Trophoblast cell (in vitro differentiated cells and primary cell): ENCODE measurements at regions not wholly inside any gene's neighbourhood (a gene's known extent, or its start where the extent isn't known, plus 50 kb on each side); places are given as distances from the start of the nearest gene placed in this dataset.

Experiments used
- DNase-seq, 2 donors: peaks; one replicate each; pipeline ENCODE4 v3.0.0-alpha.2; 2016
- H2AFZ ChIP-seq: 2 replicates; pipeline ENCODE4 v1.6.1; 2013; ENCODE audit warnings: low read length, moderate library complexity, mild to moderate bottlenecking; ENCODE audit not compliant: insufficient read depth, poor library complexity
- H2AK5ac ChIP-seq: 2 replicates; pipeline ENCODE4 v1.6.1; 2013; ENCODE audit warnings: mild to moderate bottlenecking, low read length
- H2BK120ac ChIP-seq: 2 replicates; pipeline ENCODE4 v1.6.1; 2013; ENCODE audit warnings: low read length, mild to moderate bottlenecking, moderate library complexity; ENCODE audit not compliant: insufficient read depth, poor library complexity
- H2BK12ac ChIP-seq: 2 replicates; pipeline ENCODE4 v1.6.1; 2013; ENCODE audit warnings: mild to moderate bottlenecking, low read length, moderate library complexity
- H2BK5ac ChIP-seq: 2 replicates; pipeline ENCODE4 v1.6.1; 2013; ENCODE audit warnings: low read length, low read depth, moderate library complexity, mild to moderate bottlenecking; ENCODE audit not compliant: poor library complexity
- H3K14ac ChIP-seq: 2 replicates; pipeline ENCODE4 v1.6.1; 2013; ENCODE audit warnings: mild to moderate bottlenecking, low read length
- H3K18ac ChIP-seq: 2 replicates; pipeline ENCODE4 v1.6.1; 2013; ENCODE audit warnings: mild to moderate bottlenecking, low read length
- H3K23ac ChIP-seq: 2 replicates; pipeline ENCODE4 v1.6.1; 2013; ENCODE audit warnings: low read length
- H3K27ac ChIP-seq: 2 replicates; pipeline ENCODE4 v1.5.1; 2013; ENCODE audit warnings: low read depth, mild to moderate bottlenecking, inconsistent platforms, low read length, moderate library complexity
- H3K27me3 ChIP-seq: 2 replicates; pipeline ENCODE4 v1.6.1; 2013; ENCODE audit warnings: inconsistent platforms, mild to moderate bottlenecking, low read length, moderate library complexity; ENCODE audit not compliant: insufficient read depth
- H3K36me3 ChIP-seq, 2 experiments: 1 replicate in 1 of 2; 2 replicates in 1 of 2; pipeline ENCODE4 v1.6.1; 2013; ENCODE audit warnings: low read length in 2 of 2, mild to moderate bottlenecking in 2 of 2, moderate library complexity in 1 of 2; ENCODE audit not compliant: insufficient read depth in 2 of 2, control insufficient read depth in 1 of 2
- H3K4ac ChIP-seq: 2 replicates; pipeline ENCODE4 v1.6.1; 2013; ENCODE audit warnings: low read depth, mild to moderate bottlenecking, low read length, moderate library complexity
- H3K4me1 ChIP-seq, 2 experiments: 1 replicate in 1 of 2; 2 replicates in 1 of 2; pipeline ENCODE4 v1.6.1; 2013; ENCODE audit warnings: low read length in 2 of 2, mild to moderate bottlenecking in 2 of 2, moderate library complexity in 1 of 2; ENCODE audit not compliant: insufficient read depth in 2 of 2, control insufficient read depth in 1 of 2
- H3K4me2 ChIP-seq: 2 replicates; pipeline ENCODE4 v1.6.1; 2013; ENCODE audit warnings: inconsistent platforms, mild to moderate bottlenecking, low read length, moderate library complexity
- H3K4me3 ChIP-seq: 2 replicates; pipeline ENCODE4 v1.5.1; 2013; ENCODE audit warnings: mild to moderate bottlenecking, low read depth, low read length, inconsistent platforms
- H3K79me1 ChIP-seq: one replicate; pipeline ENCODE4 v1.6.1; 2013; ENCODE audit warnings: low read length
- H3K79me2 ChIP-seq: 2 replicates; pipeline ENCODE4 v1.6.1; 2013; ENCODE audit warnings: low read length, mild to moderate bottlenecking; ENCODE audit not compliant: control insufficient read depth, insufficient read depth, poor library complexity
- H3K9ac ChIP-seq: 2 replicates; pipeline ENCODE4 v1.6.1; 2013; ENCODE audit warnings: mild to moderate bottlenecking, low read length
- H3K9me3 ChIP-seq: 2 replicates; pipeline ENCODE4 v1.6.1; 2013; ENCODE audit warnings: low read depth, mild to moderate bottlenecking, control low read depth, inconsistent platforms, low read length; ENCODE audit not compliant: insufficient read depth
- H4K12ac ChIP-seq: 2 replicates; pipeline ENCODE4 v1.6.1; 2013; ENCODE audit warnings: low read depth, mild to moderate bottlenecking, low read length, moderate library complexity
- H4K8ac ChIP-seq: 2 replicates; pipeline ENCODE4 v1.6.1; 2013; ENCODE audit warnings: low read depth, mild to moderate bottlenecking, low read length, moderate library complexity
- H4K91ac ChIP-seq: one replicate; pipeline ENCODE4 v1.6.1; 2013; ENCODE audit warnings: low read depth, mild to moderate bottlenecking, low read length, moderate library complexity
- WGBS: extraction: QIAGEN DNeasy Blood & Tissue Kit; methylation state at CpG from one replicate; pipeline ENCODE4 v1.1.7; 2013; ENCODE audit warnings: missing lambda C conversion rate; ENCODE audit not compliant: insufficient read length, insufficient coverage; ENCODE audit errors: extremely low coverage; 5-methylcytosine and 5-hydroxymethylcytosine counted together

GRCh38 chr9:78881295-78881694, 584.4 kb downstream of the PSAT1 start:
- Histone ChIP-seq H3K4ac (no peak overlapping the region), H2BK120ac (no peak overlapping the region)

GRCh38 chr9:78882481-78882880, 585.6 kb downstream of the PSAT1 start:
- no CpG with 5 or more reads among the region's 4 CpGs for WGBS

More at GRCh38 chr9:78881295-78881694, 584.4 kb downstream of the PSAT1 start:
- H2AFZ ChIP-seq = no peak overlapping the region
- no peak overlapping the region for H4K12ac ChIP-seq
- no peak overlapping the region for H3K14ac ChIP-seq
- no peak overlapping the region for H2BK12ac ChIP-seq
- H3K4me1 ChIP-seq = no peaks in the 10 kb centered on the region
- no peak overlapping the region for H2BK5ac ChIP-seq
- no peak overlapping the region for H3K27ac ChIP-seq
- no peaks in the 10 kb centered on the region for H3K27me3 ChIP-seq
- no peak overlapping the region for H3K18ac ChIP-seq
- WGBS = no CpG with 5 or more reads among the region's 1 CpG
- H3K23ac ChIP-seq = no peak overlapping the region
- no peaks in the 10 kb centered on the region for H3K36me3 ChIP-seq
- no peak overlapping the region for H3K4me2 ChIP-seq
- H3K79me1 ChIP-seq = no peaks in the 10 kb centered on the region
- no peaks in the 10 kb centered on the region for H3K9me3 ChIP-seq
- H4K8ac ChIP-seq = no peak overlapping the region
- H4K91ac ChIP-seq = no peak overlapping the region
- no peak overlapping the region for H3K9ac ChIP-seq
- no peak overlapping the region for H3K4me3 ChIP-seq
- no peak overlapping the region for H2AK5ac ChIP-seq
- no peaks in the 10 kb centered on the region for H3K79me2 ChIP-seq
- no peak for DNase-seq

DNA sequence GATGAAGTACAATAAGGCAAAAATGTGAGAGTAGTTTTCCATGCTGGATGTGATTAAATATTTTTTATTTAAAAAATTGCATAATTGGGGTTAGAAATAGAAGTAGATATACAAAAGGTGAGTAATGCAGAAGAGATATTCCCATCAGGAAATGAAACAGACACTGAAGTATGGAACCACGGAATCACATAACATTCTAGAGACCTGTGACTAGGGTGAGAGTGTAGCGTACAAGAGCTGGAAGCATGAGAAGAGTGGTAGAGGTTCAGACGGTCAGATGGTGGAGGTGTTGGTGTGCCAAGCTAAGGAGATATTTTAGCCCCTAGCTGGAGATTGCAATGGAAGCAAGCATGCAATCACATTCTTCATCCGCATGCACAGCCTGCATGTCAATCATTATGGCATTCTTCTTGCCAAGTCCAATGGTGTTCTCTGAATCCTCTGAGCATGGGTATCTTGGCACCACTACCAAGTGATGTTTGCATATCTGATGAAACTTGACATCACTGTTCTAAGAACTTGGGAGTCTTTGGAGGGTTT, 587.8 kb downstream of the PSAT1 start:
- Histone ChIP-seq H3K27me3 (no peaks in the 10 kb centered on the region), H2BK120ac (no peak overlapping the region), H3K4me3 (no peak overlapping the region), H2BK12ac (no peak overlapping the region), H3K27ac (no peak overlapping the region), H3K9me3 (no peaks in the 10 kb centered on the region), H2AFZ (no peak overlapping the region), H3K79me1 (no peaks in the 10 kb centered on the region), H3K9ac (no peak overlapping the region), H4K91ac (no peak overlapping the region), H3K4me2 (no peak overlapping the region), H3K4ac (no peak overlapping the region), H3K18ac (no peak overlapping the region), H4K12ac (no peak overlapping the region), H3K14ac (no peak overlapping the region), H4K8ac (no peak overlapping the region), H3K23ac (no peak overlapping the region), H3K36me3 (no peaks in the 10 kb centered on the region), H3K4me1 (no peaks in the 10 kb centered on the region), H2BK5ac (no peak overlapping the region), H2AK5ac (no peak overlapping the region), H3K79me2 (no peaks in the 10 kb centered on the region)
- DNase-seq = no peak
- no CpG with 5 or more reads among the region's 4 CpGs for WGBS

More at GRCh38 chr9:78882481-78882880, 585.6 kb downstream of the PSAT1 start:
- H3K4ac ChIP-seq = no peak overlapping the region
- no peak overlapping the region for H3K4me2 ChIP-seq
- no peak overlapping the region for H2AK5ac ChIP-seq
- H2AFZ ChIP-seq = no peak overlapping the region
- no peak overlapping the region for H3K9ac ChIP-seq
- H2BK12ac ChIP-seq = no peak overlapping the region
- H3K4me3 ChIP-seq = no peak overlapping the region
- H3K14ac ChIP-seq = no peak overlapping the region
- H3K36me3 ChIP-seq = no peaks in the 10 kb centered on the region
- no peak overlapping the region for H4K12ac ChIP-seq
- H3K27me3 ChIP-seq = no peaks in the 10 kb centered on the region
- H3K18ac ChIP-seq = no peak overlapping the region
- no peak overlapping the region for H4K91ac ChIP-seq
- no peak overlapping the region for H2BK120ac ChIP-seq
- H3K79me1 ChIP-seq = no peaks in the 10 kb centered on the region
- H3K9me3 ChIP-seq = no peaks in the 10 kb centered on the region
- no peak overlapping the region for H3K23ac ChIP-seq
- no peaks in the 10 kb centered on the region for H3K4me1 ChIP-seq
- no peak overlapping the region for H4K8ac ChIP-seq
- no peak for DNase-seq
- no peak overlapping the region for H3K27ac ChIP-seq
- H3K79me2 ChIP-seq = no peaks in the 10 kb centered on the region
- H2BK5ac ChIP-seq = no peak overlapping the region

DNA sequence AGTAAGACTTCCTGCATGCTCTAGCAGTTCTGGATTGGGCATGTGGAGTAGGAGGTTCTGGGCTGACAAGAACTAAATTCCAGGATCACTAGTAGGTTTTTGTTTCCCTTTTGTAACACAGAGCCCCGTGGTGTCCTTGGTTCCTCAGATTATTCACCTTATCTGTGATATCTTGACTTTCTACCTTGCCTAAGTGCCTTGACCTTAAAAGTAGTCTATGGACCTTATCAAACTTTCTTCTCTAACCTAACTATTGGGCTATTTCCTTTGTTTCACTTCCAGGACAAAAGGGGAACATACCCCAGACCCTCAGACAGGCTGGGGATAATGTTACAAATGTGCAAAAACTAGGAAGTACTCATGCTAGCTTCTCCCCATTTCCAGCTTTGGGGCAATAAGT, 595.3 kb downstream of the PSAT1 start:
- no peak overlapping the region for H3K4me2 ChIP-seq
- H2BK12ac ChIP-seq = no peak overlapping the region
- no peak overlapping the region for H3K27ac ChIP-seq
- H3K9me3 ChIP-seq = no peaks in the 10 kb centered on the region
- no peaks in the 10 kb centered on the region for H3K79me1 ChIP-seq
- H3K79me2 ChIP-seq = no peaks in the 10 kb centered on the region
- H4K91ac ChIP-seq = no peak overlapping the region
- no peak overlapping the region for H2AFZ ChIP-seq
- WGBS = no CpG with 5 or more reads among the region's 1 CpG
- no peak overlapping the region for H3K4me3 ChIP-seq
- no peak overlapping the region for H3K14ac ChIP-seq
- no peak overlapping the region for H3K18ac ChIP-seq
- no peak for DNase-seq
- H3K23ac ChIP-seq = no peak overlapping the region
- no peak overlapping the region for H3K9ac ChIP-seq
- no peak overlapping the region for H4K12ac ChIP-seq
- H2BK120ac ChIP-seq = no peak overlapping the region
- H2BK5ac ChIP-seq = no peak overlapping the region
- no peak overlapping the region for H3K4ac ChIP-seq
- no peak overlapping the region for H2AK5ac ChIP-seq
- no peak overlapping the region for H4K8ac ChIP-seq
- H3K27me3 ChIP-seq = no peaks in the 10 kb centered on the region
- no peaks in the 10 kb centered on the region for H3K4me1 ChIP-seq
- no peaks in the 10 kb centered on the region for H3K36me3 ChIP-seq
